Glutamatergic neuron (in vitro differentiated cells): ENCODE measurements at regions not wholly inside any gene's neighbourhood (a gene's known extent, or its start where the extent isn't known, plus 50 kb on each side); places are given as distances from the start of the nearest gene placed in this dataset.

Experiments used
- DNase-seq: peaks from one replicate; pipeline ENCODE4 v3.0.0; 2022
- H3K27ac Mint-ChIP-seq: one replicate; pipeline ENCODE4 v1.8.0; 2020; ENCODE audit warnings: mild to moderate bottlenecking, mixed read lengths, inconsistent platforms; ENCODE audit not compliant: unreplicated experiment
- H3K27me3 Mint-ChIP-seq: one replicate; pipeline ENCODE4 v1.8.0; 2020; ENCODE audit warnings: mild to moderate bottlenecking, moderate library complexity, mixed read lengths, inconsistent platforms; ENCODE audit not compliant: unreplicated experiment
- H3K36me3 Mint-ChIP-seq: one replicate; pipeline ENCODE4 v1.8.0; 2020; ENCODE audit warnings: mild to moderate bottlenecking, mixed read lengths, inconsistent platforms; ENCODE audit not compliant: unreplicated experiment
- H3K4me1 Mint-ChIP-seq: one replicate; pipeline ENCODE4 v1.8.0; 2020; ENCODE audit warnings: mild to moderate bottlenecking, low read depth, mixed read lengths, inconsistent platforms; ENCODE audit not compliant: unreplicated experiment
- H3K4me3 Mint-ChIP-seq: one replicate; pipeline ENCODE4 v1.8.0; 2020; ENCODE audit warnings: mild to moderate bottlenecking, mixed read lengths, inconsistent platforms; ENCODE audit not compliant: unreplicated experiment
- H3K9me3 Mint-ChIP-seq: one replicate; pipeline ENCODE4 v1.8.0; 2020; ENCODE audit warnings: mild to moderate bottlenecking, moderate library complexity, mixed read lengths, inconsistent platforms; ENCODE audit not compliant: unreplicated experiment
- TF ChIP-seq, protein P1 (sequence below): fragments of 200-600 bp; sonication (generic); IDR thresholded peaks from one replicate; pipeline ENCODE4 v1.5.0; 2021; ENCODE audit not compliant: partially characterized antibody, unreplicated experiment

DNA sequence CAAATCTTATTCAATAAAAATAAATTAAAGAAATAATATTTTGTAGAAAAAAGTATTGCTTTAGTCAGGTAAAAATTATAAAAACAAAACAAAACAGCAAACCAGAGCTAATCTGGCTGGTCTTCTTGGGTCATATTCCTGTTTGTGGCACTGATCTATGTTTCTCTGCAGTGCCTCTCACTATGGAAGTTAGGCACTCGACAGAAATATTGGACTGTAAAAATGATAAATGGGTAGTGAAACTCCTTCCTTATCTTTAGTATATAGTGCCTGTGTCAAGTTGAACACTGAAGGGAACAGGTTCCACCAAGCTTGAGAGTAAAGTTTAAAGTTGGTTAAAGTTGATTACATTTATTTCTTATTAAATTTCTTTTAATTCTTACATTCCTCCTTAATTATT lies 1195.6 kb upstream of the GBE1 start:
- H3K4me3 Mint-ChIP-seq, result no peak overlapping the region
- TF ChIP-seq, protein P1, sequence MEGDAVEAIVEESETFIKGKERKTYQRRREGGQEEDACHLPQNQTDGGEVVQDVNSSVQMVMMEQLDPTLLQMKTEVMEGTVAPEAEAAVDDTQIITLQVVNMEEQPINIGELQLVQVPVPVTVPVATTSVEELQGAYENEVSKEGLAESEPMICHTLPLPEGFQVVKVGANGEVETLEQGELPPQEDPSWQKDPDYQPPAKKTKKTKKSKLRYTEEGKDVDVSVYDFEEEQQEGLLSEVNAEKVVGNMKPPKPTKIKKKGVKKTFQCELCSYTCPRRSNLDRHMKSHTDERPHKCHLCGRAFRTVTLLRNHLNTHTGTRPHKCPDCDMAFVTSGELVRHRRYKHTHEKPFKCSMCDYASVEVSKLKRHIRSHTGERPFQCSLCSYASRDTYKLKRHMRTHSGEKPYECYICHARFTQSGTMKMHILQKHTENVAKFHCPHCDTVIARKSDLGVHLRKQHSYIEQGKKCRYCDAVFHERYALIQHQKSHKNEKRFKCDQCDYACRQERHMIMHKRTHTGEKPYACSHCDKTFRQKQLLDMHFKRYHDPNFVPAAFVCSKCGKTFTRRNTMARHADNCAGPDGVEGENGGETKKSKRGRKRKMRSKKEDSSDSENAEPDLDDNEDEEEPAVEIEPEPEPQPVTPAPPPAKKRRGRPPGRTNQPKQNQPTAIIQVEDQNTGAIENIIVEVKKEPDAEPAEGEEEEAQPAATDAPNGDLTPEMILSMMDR, result no peak

DNA sequence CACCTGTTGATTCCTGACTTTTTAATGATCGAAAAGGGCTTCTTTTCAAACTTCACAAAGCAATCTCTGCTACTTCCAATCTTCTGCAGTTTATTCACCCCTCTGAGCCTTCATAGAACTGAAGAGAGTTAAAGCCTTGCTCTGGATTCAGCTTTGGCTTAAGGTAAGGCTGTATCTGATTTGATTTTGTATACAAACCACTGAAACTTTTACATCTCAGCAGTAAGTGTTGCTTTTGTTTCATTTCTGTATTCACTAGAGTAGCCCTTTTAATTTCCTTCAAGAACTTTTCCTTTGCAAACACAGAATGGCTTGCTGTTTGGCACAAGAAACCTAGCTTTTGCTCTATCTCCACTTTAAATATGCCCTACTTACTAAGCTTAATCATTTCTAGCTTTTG lies 1193.0 kb upstream of the GBE1 start:
- no peak for DNase-seq
- TF ChIP-seq, protein P1, result no peak
- no peak overlapping the region for H3K27ac Mint-ChIP-seq
- no peaks in the 10 kb centered on the region for H3K4me1 Mint-ChIP-seq
- no peaks in the 10 kb centered on the region for H3K36me3 Mint-ChIP-seq
- H3K4me3 Mint-ChIP-seq, result no peak overlapping the region
- H3K9me3 Mint-ChIP-seq, result no peaks in the 10 kb centered on the region
- no peaks in the 10 kb centered on the region for H3K27me3 Mint-ChIP-seq

More for the DNA sequence above, 1195.6 kb upstream of the GBE1 start:
- H3K27ac Mint-ChIP-seq, result no peak overlapping the region
- H3K4me1 Mint-ChIP-seq, result no peaks in the 10 kb centered on the region
- H3K9me3 Mint-ChIP-seq, result no peaks in the 10 kb centered on the region
- no peaks in the 10 kb centered on the region for H3K27me3 Mint-ChIP-seq
- H3K36me3 Mint-ChIP-seq, result no peaks in the 10 kb centered on the region
- no peak for DNase-seq

DNA sequence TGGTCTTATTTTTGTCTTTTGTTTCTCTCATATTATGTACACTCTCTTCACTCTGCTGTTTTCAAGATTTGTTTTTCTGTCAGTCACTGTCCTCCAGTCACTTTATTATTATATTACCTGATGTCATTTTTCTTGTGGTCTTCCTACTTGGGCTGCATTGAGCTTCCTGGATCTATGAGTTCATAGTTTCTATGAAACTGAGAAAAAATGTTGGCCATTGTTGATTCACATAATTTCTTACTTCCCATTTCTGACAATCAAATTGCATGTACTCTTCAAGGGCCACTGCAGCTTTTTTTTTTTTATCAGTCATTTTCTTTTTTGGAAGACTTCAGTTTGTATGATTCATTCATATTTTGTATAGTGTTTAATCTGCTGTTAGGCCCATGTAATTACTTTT lies 1180.6 kb upstream of the GBE1 start:
- no peak for DNase-seq
- TF ChIP-seq, protein P1, result no peak
- Mint-ChIP-seq H3K27ac (no peak overlapping the region), H3K36me3 (no peaks in the 10 kb centered on the region), H3K9me3 (peaks cover 2% of the 10 kb centered on the region), H3K4me3 (no peak overlapping the region), H3K4me1 (no peaks in the 10 kb centered on the region), H3K27me3 (no peaks in the 10 kb centered on the region)

DNA sequence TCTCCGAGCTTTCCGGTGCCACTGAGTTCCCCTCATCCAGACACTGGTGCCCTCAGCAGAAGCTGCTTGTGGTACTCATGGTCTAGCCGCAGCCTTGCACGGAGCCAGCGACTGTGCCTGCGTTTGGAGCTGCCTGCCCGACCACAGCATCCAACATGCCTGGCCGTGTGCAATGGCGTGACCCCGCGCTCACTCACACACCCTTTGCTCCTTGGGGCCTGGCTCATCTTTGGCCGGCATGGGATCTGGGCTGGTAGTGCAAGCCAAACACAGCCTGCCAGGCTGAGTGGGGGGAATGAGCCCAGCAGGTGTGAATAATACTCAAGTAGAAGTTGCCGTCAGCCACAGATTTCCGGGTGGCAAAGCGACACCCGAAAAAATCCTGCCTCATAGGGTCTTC lies 1178.7 kb upstream of the GBE1 start:
- Mint-ChIP-seq H3K36me3 (no peaks in the 10 kb centered on the region), H3K4me3 (no peak overlapping the region), H3K4me1 (no peaks in the 10 kb centered on the region), H3K27ac (no peak overlapping the region), H3K27me3 (no peaks in the 10 kb centered on the region), H3K9me3 (peaks cover 2% of the 10 kb centered on the region)
- DNase-seq, result no peak
- TF ChIP-seq, protein P1, result no peak

DNA sequence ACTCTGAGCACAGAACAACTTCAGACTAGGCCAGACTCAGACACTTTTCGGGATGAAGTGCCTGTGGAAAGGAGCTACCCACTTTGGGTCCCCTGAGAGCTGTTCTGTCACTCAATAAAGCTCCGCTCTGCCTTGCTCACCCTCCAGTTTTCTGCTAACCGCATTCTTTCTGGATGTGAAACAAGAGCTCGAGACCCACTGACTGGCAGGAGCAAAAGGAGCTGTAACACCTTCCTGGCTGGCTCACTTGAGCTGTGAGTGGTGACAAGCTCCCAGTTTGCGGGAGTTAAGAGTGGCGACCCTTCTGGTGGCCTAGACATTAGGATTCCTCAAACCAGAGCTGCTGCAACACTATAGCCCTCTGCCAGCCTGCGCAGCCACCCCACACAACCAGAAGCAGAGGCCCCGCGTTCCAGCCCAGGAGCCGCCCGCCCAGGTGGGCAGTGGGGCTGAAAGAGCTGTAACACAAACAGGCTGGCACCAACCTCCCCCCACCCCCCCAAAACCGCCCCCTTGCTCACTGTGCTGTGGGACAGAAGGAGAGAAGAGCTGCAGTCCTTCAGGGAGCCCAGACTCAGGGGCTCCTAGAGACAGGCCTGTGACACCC lies 1178.1 kb upstream of the GBE1 start:
- Mint-ChIP-seq H3K27me3 (no peaks in the 10 kb centered on the region), H3K27ac (no peak overlapping the region), H3K9me3 (peaks cover 2% of the 10 kb centered on the region), H3K4me3 (no peak overlapping the region), H3K4me1 (no peaks in the 10 kb centered on the region), H3K36me3 (no peaks in the 10 kb centered on the region)
- DNase-seq, result no peak
- TF ChIP-seq, protein P1, result no peak
